ENCODE measurements at regions not wholly inside any gene's neighbourhood (a gene's known extent, or its start where the extent isn't known, plus 50 kb on each side); places are given as distances from the start of the nearest gene placed in this dataset.
"Not testable (repeated sequence)": the region's sequence is repeated elsewhere in the genome, so short reads cannot be mapped to it uniquely, and the experiment has no call there.

DNA sequence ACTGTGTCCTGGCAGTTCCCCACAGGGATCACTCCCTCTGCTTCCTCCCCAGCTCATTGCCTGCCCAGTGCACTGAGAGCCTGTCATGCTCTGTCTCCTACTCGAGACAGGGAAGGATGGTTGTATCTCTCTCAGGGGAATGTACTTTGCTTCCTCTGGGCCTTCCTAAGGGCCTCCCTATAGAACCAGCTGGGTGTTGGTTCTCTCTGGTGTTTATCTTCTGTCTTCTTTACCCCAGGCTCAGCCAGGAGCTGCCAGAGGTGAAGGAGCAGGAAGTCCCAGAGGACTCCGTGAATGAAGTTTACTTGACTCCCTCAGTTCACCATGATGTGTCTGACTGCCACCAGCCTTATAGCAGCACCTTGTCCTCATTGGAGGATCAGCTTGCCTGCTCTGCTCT is 330.3 kb upstream of the COX7C start:
- not testable (repeated sequence) for H3K9me3 ChIP-seq (ENCODE audit: low read depth); H3K27me3 ChIP-seq; H3K4me2 ChIP-seq; H3K9me2 ChIP-seq (replicated peaks; ENCODE audit: insufficient read depth); H4K20me1 ChIP-seq (ENCODE audit: insufficient read depth, poor library complexity, severe bottlenecking); H3K79me2 ChIP-seq; H3K36me3 ChIP-seq (replicated peaks; ENCODE audit: insufficient read depth, low read depth); H3K4me3 ChIP-seq; H3K27ac ChIP-seq; H2AFZ ChIP-seq; DNase-seq (ENCODE audit: low spot score); H3K4me1 ChIP-seq (ENCODE audit: insufficient read depth)
- WGBS (ENCODE audit: low lambda C conversion rate, missing lambda C conversion rate), result 81% methylated on average over 2 of the region's 2 CpGs

DNA sequence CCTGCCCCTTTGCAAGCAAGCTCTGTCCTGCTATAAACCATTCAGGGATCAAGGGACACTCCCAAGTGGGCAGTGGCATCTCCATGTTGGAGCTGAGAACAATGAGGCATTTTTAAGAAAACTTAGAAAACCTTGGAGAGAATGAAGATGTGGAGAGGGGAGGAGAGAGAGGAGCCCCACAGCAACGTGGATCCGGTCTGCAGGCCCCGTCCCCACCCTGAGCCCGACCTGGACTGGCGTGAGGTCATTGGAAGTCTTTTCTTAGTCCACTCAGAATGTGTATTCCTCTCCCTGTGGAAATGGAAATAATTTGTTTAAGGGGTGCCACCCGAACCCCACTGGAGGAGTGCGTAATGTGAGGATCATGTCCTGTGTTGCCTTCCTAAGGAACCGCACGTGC is 328.0 kb upstream of the COX7C start:
- not testable (repeated sequence) for H3K4me1 ChIP-seq (ENCODE audit: insufficient read depth); H2AFZ ChIP-seq; H3K27me3 ChIP-seq; H3K36me3 ChIP-seq (replicated peaks; ENCODE audit: insufficient read depth, low read depth); H3K79me2 ChIP-seq; H3K9me2 ChIP-seq (replicated peaks; ENCODE audit: insufficient read depth); H3K4me2 ChIP-seq; H4K20me1 ChIP-seq (ENCODE audit: insufficient read depth, poor library complexity, severe bottlenecking); DNase-seq (ENCODE audit: low spot score); H3K4me3 ChIP-seq; H3K9me3 ChIP-seq (ENCODE audit: low read depth); H3K27ac ChIP-seq
- WGBS (ENCODE audit: low lambda C conversion rate, missing lambda C conversion rate), result 90% methylated on average over 9 of the region's 9 CpGs

DNA sequence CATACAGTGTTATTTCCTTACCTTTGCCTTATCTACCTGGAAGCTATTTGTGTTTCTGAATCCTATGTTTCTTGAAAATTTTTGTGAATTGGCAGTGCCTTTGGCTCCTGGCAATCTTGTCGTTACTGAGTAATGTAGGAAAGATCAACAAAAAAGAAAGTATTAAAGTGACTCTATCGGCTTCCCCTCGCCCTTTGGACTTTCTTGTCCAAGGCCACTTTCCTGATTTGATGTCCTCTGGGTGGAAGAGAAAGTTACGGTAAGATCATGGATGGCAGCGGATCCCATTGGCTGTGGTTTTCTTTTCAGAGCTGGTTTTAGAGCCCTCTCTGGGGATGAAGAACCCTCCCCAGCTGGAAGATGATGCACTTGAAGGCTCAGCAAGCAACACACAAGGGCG is 324.9 kb upstream of the COX7C start:
- H3K36me3 ChIP-seq (replicated peaks; ENCODE audit: insufficient read depth, low read depth); H3K4me2 ChIP-seq; H3K9me2 ChIP-seq (replicated peaks; ENCODE audit: insufficient read depth); H4K20me1 ChIP-seq (ENCODE audit: insufficient read depth, poor library complexity, severe bottlenecking); H3K27ac ChIP-seq; H3K27me3 ChIP-seq; DNase-seq (ENCODE audit: low spot score); H3K9me3 ChIP-seq (ENCODE audit: low read depth); H3K79me2 ChIP-seq; H2AFZ ChIP-seq; H3K4me3 ChIP-seq; H3K4me1 ChIP-seq (ENCODE audit: insufficient read depth): not testable (repeated sequence)
- WGBS (ENCODE audit: low lambda C conversion rate, missing lambda C conversion rate), result 87% methylated on average over 6 of the region's 6 CpGs

DNA sequence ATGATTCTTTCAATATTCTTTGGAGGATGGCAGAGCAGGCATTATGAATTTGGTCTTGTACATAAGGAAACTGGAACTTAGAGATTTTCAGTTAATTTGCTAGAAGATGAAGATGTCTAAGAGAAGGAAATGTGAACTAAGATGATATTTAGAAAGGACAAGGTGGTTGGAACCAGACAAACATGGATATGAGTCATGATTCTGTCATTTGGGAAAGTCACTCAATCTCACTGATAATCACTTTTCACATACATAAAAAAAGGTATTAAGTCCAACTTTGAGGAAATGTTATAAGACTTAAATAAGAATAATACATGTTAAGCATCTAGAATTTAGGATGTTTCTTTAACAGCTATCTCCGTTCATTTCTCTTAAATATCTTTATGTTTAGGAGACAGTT is 315.1 kb upstream of the COX7C start:
- H3K79me2 ChIP-seq; H3K4me1 ChIP-seq (ENCODE audit: insufficient read depth); H3K4me3 ChIP-seq; DNase-seq (ENCODE audit: low spot score); H3K36me3 ChIP-seq (replicated peaks; ENCODE audit: insufficient read depth, low read depth); H3K9me2 ChIP-seq (replicated peaks; ENCODE audit: insufficient read depth); H3K27ac ChIP-seq; H3K27me3 ChIP-seq; H3K4me2 ChIP-seq; H3K9me3 ChIP-seq (ENCODE audit: low read depth); H2AFZ ChIP-seq; H4K20me1 ChIP-seq (ENCODE audit: insufficient read depth, poor library complexity, severe bottlenecking): not testable (repeated sequence)
- 75% methylated on average over 1 of the region's 1 CpG for WGBS (ENCODE audit: low lambda C conversion rate, missing lambda C conversion rate)

DNA sequence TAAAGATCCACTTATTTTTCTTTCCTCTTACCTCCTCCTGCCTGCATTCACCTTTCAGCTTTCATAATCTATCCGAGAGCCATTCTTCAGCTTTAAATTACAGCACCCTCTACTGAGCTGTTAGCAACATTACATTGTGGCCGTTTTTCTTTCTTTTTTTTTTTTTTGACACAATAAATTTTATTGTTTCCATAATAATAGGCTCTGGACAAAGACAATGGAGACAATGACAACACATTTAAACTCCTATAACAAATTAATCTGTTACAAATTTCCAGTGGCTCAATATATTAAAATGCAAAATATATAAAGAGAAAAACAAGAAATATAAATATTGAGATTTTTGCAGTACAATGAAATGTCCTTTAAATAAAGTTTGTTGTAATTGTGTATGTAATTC is 312.7 kb upstream of the COX7C start:
- WGBS (ENCODE audit: low lambda C conversion rate, missing lambda C conversion rate), result 0% methylated on average over 2 of the region's 2 CpGs
- H3K27me3 ChIP-seq; H3K9me3 ChIP-seq (ENCODE audit: low read depth); H3K27ac ChIP-seq; H3K4me2 ChIP-seq; H3K4me1 ChIP-seq (ENCODE audit: insufficient read depth); H3K36me3 ChIP-seq (replicated peaks; ENCODE audit: insufficient read depth, low read depth); H3K79me2 ChIP-seq; H3K9me2 ChIP-seq (replicated peaks; ENCODE audit: insufficient read depth); H4K20me1 ChIP-seq (ENCODE audit: insufficient read depth, poor library complexity, severe bottlenecking); H2AFZ ChIP-seq; H3K4me3 ChIP-seq: not testable (repeated sequence)
- peak; percentile 19 for DNase-seq (ENCODE audit: low spot score)
- TF ChIP-seq, protein P1, sequence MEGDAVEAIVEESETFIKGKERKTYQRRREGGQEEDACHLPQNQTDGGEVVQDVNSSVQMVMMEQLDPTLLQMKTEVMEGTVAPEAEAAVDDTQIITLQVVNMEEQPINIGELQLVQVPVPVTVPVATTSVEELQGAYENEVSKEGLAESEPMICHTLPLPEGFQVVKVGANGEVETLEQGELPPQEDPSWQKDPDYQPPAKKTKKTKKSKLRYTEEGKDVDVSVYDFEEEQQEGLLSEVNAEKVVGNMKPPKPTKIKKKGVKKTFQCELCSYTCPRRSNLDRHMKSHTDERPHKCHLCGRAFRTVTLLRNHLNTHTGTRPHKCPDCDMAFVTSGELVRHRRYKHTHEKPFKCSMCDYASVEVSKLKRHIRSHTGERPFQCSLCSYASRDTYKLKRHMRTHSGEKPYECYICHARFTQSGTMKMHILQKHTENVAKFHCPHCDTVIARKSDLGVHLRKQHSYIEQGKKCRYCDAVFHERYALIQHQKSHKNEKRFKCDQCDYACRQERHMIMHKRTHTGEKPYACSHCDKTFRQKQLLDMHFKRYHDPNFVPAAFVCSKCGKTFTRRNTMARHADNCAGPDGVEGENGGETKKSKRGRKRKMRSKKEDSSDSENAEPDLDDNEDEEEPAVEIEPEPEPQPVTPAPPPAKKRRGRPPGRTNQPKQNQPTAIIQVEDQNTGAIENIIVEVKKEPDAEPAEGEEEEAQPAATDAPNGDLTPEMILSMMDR (IDR thresholded peaks at IDR 0.05; ENCODE audit: poor library complexity), result peak; percentile 51

DNA sequence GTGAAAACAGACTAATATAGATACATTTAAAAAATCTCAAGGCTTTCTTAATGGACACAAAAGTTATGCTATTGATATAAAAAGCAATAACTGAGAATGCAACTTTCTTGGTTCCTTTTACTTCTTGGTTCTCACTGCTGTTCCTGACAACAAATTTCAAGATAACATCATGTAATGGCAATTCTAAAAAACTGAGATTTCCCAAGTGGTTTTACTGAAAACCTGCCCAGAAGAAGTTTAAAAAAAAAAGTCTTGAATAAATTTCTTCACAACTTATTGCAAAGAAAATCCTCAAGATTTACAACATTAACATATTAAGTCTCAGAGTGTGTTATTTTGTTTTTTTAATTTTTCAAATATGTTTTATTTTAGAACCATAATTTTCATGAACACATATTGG is 302.8 kb upstream of the COX7C start:
- no peaks in the 10 kb centered on the region for H3K9me3 ChIP-seq (ENCODE audit: low read depth)
- no peaks in the 10 kb centered on the region for H3K36me3 ChIP-seq (replicated peaks; ENCODE audit: insufficient read depth, low read depth)
- no peak for DNase-seq (ENCODE audit: low spot score)
- TF ChIP-seq EZH2 (IDR thresholded peaks at IDR 0.05; ENCODE audit: borderline replicate concordance) (no peak), EZH2phosphoT487 (IDR thresholded peaks at IDR 0.05; ENCODE audit: low read depth, severe bottlenecking, unreplicated experiment) (no peak)
- TF ChIP-seq, protein P1 (IDR thresholded peaks at IDR 0.05; ENCODE audit: poor library complexity), result no peak
- H4K20me1 ChIP-seq (ENCODE audit: insufficient read depth, poor library complexity, severe bottlenecking), result no peaks in the 10 kb centered on the region
- no peaks in the 10 kb centered on the region for H3K27me3 ChIP-seq
- H3K9me2 ChIP-seq (replicated peaks; ENCODE audit: insufficient read depth), result no peaks in the 10 kb centered on the region
- no peak overlapping the region for H3K4me3 ChIP-seq
- no peaks in the 10 kb centered on the region for H3K79me2 ChIP-seq
- H2AFZ ChIP-seq, result no peak overlapping the region
- H3K27ac ChIP-seq, result no peak overlapping the region
- no peak overlapping the region for H3K4me2 ChIP-seq
- no peaks in the 10 kb centered on the region for H3K4me1 ChIP-seq (ENCODE audit: insufficient read depth)
